ENCODE measurements at regions not wholly inside any gene's neighbourhood (a gene's known extent, or its start where the extent isn't known, plus 50 kb on each side); places are given as distances from the start of the nearest gene placed in this dataset.
"Not testable (repeated sequence)": the region's sequence is repeated elsewhere in the genome, so short reads cannot be mapped to it uniquely, and the experiment has no call there.

- DNase-seq (ENCODE audit: low spot score) = no peak
Observed at GRCh38 chr16:17939122-17939536, 397.4 kb downstream of the NPIPA8 start.

- DNase-seq (ENCODE audit: low spot score) = no peak
Observed at GRCh38 chr16:17938546-17938945, 398.0 kb downstream of the NPIPA8 start.

DNA sequence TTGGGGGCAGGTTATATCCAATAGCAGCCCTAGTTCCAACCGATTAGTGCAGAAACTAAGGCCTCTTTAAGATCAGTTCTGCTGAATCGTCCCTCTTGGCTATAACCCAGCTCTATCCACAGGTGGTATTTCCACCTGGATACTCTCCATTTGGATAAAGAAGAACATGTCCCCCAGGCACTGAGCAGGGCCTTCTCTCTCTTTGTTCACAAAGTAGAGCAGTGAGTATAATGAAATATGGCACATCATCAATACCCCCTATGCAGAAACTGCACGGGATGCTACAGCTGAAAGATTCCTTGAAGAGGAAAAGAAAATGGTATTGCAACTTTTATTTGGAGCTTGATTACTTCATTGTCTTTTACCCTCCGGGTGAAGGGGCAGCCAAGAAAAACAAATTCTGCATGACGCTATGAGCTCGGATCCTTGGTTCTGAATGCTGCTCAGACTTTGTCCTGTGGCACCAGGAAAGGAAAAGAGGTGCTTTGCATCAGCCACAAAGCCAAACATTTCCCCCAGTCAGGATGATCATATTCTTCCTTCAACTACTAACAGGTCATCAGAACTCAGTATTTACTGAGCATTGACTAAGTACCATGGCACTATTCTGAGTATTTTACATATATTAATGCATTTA is 399.7 kb downstream of the NPIPA8 start:
- DNase-seq (ENCODE audit: low spot score) = no peak

DNA sequence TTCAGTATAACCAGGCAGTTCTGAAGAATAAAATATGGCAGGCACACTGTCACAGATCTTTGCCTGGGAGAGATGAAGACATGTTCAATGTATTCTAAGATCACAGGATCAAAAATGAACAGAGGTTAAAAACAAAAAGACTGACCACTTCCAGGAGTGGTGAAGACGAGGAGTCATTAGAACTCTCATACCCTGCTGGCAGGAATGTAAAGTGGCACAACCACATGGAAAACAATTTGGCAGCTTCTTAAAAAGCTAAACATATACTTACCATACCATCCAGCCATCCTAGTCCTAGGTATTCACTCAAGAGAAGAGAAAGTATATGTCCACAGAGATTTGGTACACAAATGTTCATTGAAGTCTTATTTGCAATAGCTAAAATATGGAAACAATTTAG is 406.3 kb downstream of the NPIPA8 start:
- DNase-seq (ENCODE audit: low spot score) = no peak

- no peak for DNase-seq (ENCODE audit: low spot score)
Observed at GRCh38 chr16:17926866-17927399, 409.6 kb downstream of the NPIPA8 start.

DNA sequence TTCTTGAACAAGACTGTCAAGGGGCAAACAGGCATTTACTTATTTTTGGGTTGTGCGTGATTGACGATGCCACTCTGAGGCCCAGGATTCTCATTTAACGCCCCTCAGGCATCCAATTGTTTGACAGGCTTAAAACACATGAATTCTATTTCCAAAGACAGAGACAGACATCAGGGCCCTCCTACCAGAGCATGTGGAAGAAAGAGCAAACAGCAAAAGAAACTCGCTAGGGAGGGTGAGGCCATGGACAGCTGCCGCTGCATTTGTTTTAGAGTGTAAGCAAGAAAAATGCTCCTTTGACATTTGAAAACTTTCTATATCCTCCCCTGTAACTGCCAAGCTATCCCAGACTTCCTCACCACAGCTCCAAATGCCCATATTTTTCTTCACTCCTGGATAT is 410.1 kb downstream of the NPIPA8 start:
- no peak for DNase-seq (ENCODE audit: low spot score)

DNA sequence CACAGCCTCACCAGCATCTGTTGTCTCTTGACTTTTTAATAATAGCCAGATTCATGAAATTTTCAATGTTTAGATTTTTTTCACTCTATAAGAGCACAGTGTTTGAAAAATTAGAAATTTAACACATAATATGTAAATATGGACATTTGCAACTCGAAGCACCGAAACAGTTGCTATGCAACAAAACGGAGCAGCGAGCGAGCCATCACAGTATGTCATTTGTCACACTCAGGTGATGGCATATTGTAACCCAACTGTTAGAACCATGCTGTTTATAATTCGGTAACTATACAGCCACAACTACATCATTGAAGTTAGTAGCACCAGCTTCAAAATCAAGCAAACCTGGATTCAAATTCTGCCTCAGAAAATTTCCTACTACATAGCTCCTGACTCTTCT is 410.8 kb downstream of the NPIPA8 start:
- DNase-seq (ENCODE audit: low spot score) = no peak

DNA sequence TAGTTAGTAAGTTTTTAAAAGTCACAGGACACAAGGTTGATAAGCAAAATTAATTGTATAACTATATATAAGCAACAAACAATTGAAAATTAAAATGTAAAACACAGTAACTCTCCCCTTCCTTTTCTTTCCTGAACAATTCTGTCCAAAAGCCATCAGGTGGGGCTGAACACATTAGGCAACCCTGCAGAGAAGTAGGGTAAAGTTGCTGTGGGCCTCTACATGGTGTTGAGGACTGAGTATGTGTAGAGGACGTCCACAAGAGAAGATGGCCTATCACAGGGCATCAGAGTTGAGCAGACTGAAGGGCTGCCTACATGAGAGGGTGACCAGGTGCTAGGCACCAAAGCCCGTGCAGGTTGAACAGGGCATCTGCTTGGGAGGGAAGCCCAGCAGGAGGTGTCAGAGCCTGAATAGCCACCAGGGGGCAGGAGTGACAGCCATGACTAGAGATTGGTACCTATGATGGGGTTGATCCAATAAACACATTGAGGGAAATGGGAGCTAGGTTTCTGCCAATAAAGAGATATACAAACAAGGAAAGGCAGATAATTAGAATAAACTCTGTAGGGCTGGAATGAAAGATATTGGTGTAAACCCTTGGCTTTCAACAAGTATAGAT is 415.1 kb downstream of the NPIPA8 start:
- no peak for DNase-seq (ENCODE audit: low spot score)

- no peak for DNase-seq (ENCODE audit: low spot score)
Observed at GRCh38 chr16:17917316-17918019, 419.1 kb downstream of the NPIPA8 start.

GRCh38 chr16:17915791-17916190 is 420.7 kb downstream of the NPIPA8 start:
- no peak for DNase-seq (ENCODE audit: low spot score)

DNA sequence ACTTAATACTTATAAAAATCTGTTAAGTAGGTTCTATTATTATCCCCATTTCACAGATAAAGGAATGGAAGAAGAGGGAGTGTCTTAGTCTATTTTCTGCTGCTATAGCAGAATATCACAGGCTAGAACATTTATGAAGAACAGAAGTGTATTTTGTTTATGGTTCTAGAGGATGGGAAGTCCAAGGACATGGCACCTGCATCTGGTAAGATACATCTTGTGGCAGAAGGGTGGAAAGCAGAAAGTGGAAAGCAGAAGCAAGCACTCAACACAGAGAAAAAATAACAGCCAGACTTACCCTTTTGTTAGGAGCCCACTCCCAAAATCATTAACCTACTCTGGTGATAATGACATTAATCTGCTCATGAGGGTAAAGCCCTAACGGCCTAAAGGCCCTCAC is 422.4 kb downstream of the NPIPA8 start:
- DNase-seq (ENCODE audit: low spot score) = no peak

- DNase-seq (ENCODE audit: low spot score) = not testable (repeated sequence)
Observed at GRCh38 chr16:17911578-17911977, 425.0 kb downstream of the NPIPA8 start.

GRCh38 chr16:17906626-17907025 is 429.9 kb downstream of the NPIPA8 start:
- DNase-seq (ENCODE audit: low spot score) = not testable (repeated sequence)

DNA sequence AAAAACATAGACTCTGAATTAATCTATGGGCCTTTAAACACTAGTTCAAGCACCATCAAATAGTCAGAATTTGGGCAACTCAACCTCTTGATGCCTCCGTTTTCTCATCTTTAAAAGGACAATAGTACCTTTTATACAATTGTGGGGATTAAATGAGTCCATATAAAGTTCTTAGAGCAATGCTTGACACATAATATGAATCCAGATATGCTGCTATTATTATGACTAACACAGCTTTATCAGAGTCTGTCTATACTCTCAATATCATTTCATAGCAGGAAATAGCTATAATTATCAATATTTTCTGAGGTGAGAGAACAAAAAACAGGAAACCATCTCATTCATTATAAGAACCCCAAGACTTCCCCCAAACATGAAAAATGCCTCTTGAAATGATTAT is 430.5 kb upstream of the XYLT1 start:
- no peak for DNase-seq (ENCODE audit: low spot score)

DNA sequence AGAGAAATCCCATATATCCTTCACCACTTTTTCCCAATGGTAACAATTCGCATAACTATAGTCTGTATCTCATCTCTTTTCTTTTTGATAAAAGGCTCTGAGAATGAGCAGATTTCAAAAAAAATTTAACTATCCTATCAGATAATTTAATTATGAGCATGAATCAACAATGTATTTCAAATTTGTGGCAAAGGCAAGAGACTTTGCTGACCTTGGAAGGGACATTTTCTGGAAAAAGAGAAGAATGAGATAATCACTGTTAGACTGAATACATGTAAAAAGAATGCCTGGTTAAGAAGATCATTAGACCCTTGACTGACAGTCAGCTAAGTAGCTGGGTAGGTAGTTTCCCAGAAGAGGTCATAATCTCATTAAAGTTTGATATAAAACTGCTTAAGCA is 428.4 kb upstream of the XYLT1 start:
- DNase-seq (ENCODE audit: low spot score) = no peak

GRCh38 chr16:17887963-17888362 is 417.2 kb upstream of the XYLT1 start:
- DNase-seq (ENCODE audit: low spot score) = no peak

- DNase-seq (ENCODE audit: low spot score) = no peak
Observed at GRCh38 chr16:17885659-17886207, 415.0 kb upstream of the XYLT1 start.

DNA sequence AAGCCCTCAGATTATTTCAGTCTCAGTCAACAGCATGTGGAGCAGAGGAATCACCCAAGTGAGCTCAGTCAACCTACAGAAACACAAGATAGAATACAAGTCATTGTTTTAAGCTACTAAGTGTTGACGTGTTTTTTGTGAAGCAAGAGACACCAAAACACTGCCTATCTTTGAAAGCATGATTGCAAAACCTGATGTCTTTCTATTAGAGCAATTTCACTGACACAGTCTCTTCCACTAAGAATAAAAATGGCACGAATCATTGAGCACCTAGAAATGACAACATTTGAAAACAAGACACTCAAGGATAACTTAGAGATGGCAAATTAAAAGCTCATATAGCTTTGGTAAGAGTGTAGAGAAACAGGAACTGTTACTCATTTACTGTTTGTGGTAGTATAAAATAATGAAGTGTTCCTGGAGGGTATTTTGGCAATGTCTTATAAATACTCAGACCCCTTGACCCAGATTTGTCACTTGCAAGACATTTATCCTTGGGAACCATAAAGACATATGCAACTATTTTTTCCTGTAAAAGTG is 407.1 kb upstream of the XYLT1 start:
- DNase-seq (ENCODE audit: low spot score) = no peak

- no peak for DNase-seq (ENCODE audit: low spot score)
Observed at GRCh38 chr16:17866996-17867395, 396.2 kb upstream of the XYLT1 start.

GRCh38 chr16:17861981-17862479 is 391.3 kb upstream of the XYLT1 start:
- DNase-seq (ENCODE audit: low spot score) = no peak

DNA sequence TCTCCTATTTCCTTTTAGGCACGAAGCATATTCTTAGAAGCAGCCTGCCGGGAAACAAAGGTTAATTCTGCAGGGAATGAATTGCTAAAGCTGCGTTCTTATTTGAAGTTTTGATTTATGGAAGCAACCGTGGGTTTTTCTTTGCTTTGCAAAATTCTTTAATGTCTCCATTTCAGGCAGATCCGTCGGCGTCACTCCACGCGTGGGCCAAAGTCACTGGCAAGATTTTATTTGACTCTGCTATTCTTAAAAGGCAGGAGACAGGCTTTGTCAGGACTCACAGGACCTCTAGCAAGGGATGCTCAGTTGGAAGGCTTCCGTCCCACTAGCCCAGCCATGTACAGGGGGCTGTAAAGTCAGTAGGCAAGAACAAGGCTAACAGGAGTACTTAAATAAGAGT is 387.3 kb upstream of the XYLT1 start:
- DNase-seq (ENCODE audit: low spot score) = no peak

GRCh38 chr16:17853958-17854357 is 383.2 kb upstream of the XYLT1 start:
- DNase-seq (ENCODE audit: low spot score) = no peak
